MV-4-11 (cell line): ENCODE measurements at regions not wholly inside any gene's neighbourhood (a gene's known extent, or its start where the extent isn't known, plus 50 kb on each side); places are given as distances from the start of the nearest gene placed in this dataset.

Experiments used
- DNase-seq: peaks from one replicate; lab custom pipeline; 2025; lab: John Stamatoyannopoulos, UW

DNA sequence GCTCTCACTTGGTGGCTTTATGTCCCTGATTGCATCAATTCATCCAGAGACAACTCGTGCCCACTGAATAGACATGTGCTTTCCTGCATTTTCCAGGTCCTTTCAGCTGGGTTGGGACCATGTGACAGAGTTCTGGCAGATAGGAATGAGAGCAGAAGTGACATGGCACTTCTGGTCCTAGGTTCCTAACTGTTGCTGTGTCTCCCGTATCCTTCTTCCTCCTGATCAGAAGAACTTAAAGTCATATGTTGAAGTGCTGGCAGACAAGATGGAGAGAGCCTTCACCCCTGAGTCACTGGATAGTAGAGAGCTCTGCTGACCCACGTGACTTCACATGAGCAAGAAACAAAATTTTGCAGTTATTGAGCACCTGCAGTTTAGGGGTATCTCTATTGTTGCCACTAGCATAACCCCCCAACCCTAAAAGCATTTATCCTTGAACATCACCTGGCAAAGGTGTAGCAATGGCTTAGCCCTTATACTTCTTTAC lies 80.0 kb downstream of the NREP start:
- no peak for DNase-seq

DNA sequence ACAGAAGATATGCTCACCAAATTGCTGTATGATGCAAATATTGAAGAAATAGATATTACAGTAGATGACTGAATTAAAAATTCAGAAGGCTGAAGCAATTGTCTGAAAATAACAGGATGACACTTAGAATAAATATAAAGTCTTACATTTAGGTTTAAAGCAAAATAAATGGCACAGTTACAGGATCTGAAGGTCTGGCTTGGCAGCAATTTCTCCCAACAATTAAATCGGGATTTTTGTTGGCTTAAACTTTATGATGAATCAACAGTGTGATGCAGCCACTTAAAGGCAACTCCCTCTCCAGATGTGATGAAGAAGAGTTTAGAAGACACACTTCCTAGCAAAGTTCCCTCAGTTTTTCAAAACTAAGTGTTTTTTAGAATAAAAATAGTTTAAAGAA lies 80.5 kb downstream of the NREP start:
- DNase-seq = no peak

DNA sequence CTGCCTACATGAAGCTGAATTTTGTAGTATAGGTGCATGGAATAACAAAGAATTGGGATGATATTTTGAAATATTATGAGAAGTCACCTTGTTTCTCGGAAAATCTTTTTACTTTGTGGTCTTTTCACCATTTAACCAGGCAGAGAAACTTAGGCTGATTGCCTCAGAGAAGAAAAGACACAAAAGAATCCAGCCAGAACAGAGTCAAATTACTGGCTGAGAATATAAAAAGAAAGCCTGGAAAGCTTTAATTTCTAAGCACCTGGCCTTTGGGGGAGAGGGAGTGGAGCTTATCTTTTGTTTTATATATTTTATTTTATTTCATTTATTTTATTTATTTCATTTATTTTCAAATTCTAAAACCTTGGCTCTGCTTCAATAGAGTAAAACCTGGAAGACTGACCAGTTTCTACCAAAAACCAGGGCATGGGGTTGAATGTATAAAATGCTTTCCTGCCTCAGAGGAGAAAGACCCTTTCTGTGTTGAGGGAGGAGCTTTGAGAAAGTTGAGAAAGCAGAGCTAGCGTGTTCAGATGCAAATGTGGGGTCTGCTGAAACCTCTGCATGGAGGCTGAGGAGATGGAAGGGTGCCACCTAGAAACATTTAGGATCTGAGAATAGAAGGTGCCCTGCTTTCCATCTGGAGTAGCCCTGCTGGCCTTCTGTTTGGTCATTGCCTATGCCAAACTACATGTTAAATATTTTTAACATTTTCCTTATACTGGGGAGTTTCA lies 81.6 kb downstream of the NREP start:
- no peak for DNase-seq

DNA sequence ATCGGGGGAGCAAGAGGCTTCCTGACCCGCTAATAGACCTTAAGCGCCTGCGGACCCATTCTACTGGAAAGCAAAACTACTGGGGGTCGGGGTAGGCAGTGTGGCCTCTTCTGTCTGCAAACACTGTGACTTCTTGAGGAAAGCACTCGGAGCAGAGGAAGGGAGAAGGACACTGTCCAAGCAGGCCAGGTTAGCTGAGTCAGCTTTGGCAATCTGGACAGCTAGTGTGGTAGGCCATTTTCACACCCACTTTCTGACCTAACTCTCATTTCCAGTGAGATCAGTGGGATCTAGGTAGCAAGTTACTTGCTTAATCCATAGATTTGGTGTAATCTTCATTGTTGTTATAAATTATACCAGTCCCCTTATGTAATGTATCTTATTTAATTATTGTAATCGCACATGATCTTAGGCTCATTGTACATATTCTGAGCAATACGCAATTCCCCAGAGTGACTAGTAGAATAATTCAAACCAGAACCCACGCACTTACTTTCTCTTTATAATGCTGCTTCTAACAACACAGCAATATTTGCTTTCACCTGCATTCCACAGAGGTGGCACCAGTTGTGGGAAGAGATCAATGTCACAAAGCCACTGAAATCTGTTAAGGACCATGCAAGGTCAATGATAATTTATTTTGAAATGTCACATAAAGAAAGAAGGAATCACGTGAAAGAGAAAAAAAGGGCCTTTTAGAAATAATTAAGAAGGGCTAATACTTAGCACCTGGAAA lies 82.9 kb downstream of the NREP start:
- DNase-seq = no peak

DNA sequence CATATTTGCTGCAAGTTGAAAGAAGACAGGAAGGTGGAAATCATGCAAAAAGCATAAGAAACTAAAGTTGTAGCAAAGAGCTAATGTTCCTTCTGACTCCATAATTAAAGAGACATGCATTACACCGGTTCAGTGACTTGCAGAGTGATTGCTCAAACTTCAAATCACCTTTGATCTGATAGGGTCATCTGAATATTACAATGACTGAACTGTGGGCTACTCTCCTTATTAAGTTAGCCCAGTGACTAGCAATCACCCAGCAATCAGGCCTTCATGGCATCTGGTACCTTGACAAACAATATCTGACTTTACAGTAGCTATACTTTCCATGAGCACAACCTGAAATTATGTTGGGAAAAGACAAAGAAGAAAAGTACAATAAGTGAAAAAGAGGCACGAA lies 84.9 kb downstream of the NREP start:
- DNase-seq = no peak

DNA sequence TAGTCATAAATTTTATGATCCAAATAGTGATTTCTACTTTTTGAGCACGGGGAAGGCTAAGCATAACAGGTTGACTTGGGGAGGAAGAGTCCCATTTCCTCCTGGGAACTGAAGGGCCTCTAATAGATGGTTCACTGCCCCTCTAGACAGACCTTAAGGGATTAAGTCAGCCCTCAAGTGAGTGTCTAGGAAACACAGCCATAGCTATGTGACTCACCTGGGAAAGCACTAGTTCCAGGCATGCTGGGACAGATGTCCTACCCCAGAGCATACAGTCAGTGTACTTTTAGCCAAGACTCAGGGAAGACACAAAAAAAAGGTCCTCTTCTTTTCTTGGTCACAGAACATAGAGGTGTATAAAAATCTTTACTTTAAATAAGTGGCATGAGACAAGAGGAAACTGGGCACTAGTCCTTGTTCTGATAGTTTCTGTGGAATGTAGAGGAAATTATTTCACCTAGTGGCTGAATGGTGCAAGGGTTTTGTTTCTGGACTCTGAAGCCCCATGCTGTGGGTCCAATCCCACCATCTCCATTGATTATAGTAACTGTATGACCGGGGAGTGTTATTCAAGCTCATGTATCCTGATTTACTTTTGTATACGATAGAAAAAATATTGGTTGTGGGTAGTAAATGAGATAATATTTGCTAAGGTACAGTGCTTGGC lies 86.0 kb downstream of the NREP start:
- no peak for DNase-seq

DNA sequence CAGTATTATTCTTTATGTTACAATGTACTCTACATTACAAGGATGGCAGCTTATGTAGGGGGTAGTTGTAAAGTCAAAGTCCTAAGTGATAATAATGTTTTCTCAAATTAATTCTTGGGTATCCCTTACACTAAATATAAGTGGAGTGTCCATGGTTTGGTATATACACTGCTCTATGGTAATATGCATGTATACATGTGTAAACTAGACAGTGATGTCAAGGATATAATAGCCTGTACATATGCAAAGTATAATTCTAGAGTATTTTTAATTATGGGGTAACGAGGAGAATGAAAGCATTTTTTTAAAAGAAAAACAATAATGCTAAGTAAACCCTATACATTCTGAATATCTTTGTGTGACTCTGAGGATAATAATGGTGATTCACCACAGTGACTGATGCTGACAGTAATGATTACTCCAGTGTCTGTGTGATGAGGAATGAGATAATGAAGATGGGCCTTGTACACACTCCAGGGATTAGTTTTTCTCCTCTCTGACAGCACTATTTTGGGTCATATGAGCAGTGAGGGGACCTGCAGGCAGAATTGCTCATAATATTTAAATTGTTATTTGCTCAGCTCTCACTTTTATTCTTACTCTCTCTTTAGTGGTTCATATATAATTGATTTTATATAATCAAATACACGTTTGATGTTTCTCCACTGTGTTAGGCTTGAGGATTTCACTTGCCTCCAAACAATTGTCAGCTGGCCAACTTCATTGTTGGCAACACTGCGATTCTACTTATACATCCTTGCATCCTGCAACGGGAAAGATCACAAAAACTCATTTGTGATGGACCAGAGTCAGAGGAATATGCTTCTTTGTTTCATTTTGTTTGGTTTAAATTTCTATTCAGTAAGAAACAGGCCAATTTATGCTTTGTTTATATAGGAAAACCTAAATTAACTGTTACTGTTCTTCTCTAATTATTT lies 88.2 kb downstream of the NREP start:
- no peak for DNase-seq

DNA sequence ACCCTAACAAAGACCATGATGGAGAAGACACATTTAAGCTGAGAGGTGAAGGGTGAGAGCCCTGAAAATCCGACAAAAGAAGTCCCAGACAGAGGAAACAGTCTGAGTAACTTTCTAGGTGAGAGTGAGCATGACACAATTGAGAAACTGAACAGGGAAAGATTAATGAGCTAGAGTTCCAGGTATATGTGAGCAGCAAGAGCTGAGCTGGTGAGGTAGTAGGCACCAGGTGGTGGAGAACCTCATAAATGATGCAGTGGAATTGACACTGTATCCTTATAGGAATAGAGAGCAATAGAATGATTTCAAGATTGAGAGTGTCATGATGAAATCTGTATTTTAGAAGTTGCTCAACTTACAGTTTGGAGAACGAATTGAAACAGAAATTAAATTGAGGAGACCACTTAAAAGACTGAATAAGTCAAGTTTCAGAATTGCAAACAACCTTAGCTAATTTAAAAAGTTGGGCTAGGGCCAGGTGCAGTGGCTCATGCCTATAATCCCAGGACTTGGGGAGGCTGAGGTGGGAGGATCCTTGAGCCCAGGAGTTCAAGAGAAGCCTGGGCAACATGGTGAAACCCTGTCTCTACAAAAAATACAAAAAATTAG lies 89.8 kb downstream of the NREP start:
- DNase-seq = no peak

DNA sequence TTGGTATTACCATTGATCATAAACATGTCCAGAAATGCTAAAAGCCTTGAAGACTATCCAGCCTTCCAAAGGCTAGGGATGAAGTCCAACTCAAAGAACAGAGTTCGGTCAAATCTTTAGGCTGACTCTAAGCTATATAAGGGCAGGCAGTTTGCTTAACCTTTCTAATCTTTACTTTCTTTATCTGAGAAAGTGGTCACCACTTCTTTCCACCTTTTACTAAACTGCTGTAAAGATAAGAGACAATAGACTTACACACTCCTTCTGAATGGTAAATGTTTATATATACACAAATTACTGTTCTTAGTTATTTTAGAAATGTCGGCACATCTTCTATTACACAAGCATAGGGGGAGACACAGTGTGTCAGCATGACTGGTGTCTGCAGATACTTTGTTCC lies 100.4 kb downstream of the NREP start:
- peak; percentile 6 for DNase-seq

DNA sequence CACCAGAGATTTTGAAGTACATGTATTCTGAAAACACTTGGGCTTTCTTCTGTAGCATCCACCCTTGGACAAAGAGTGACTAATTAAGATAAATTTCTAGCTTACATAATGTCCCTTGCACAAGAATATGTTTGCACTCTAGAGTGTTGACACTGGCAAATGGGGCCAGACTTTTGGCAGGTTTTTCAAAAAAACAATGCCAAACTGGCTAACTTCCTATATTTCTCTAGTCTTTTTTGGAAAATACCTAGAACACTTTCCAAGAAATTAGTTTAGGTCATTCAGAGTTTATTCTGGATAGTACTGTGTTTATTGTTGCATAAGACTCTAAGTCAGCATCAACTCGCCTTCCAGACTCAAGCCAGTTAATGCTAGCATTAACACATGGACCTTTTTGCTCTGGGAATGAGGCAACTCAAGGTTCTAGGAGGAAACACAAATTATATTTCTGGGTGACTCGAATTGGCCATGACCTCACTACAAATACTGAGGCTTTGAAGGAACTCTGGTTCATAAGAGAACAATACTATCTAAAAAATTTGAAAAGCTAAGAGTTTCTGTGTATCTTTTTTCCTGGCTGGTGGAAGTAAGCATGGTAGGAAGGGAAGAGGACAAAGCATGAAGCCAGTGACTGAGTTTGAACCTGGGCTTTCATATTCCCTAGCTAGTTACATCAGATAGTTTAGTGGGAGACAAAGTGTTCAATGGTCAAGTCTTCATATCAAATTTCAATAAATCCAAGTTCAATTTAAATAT lies 101.6 kb downstream of the NREP start:
- peak; percentile 47 for DNase-seq

DNA sequence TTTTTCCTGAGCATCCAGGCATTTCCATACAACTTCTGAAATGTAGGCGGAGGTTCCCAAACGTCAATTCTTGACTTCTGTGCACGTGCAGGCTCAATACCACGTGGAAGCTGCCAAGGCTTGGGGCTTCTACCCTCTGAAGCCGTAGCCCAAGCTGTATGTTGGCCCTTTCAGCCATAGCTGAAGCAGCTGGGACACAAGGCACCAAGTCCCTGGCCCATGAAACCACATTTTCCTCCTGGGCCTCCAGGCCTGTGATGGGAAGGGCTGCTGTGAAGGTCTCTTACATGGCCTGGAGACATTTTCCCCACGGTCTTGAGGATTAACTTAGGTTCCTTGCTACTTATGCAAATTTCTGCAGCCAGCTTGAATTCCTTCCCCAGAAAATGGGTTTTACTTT lies 103.6 kb downstream of the NREP start:
- no peak for DNase-seq

DNA sequence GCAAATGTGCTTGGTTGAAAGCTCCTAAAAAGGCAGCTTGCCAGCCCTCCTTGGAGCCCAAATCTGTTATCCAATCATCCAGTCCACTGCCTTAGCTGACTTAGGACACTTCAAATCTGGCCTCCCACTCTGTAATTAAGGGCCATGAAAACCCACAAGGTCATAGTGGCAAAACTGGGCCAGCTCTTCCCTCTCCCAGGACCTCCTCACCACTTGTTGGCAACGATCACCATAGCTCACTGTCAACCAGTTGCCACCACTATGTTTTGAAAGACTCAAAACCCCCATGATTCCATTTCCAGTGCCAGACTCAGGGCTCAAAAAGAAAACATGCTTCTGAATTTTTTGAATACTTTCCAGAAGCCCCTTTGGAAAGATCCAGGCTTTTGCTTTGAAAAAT lies 107.5 kb downstream of the NREP start:
- no peak for DNase-seq

DNA sequence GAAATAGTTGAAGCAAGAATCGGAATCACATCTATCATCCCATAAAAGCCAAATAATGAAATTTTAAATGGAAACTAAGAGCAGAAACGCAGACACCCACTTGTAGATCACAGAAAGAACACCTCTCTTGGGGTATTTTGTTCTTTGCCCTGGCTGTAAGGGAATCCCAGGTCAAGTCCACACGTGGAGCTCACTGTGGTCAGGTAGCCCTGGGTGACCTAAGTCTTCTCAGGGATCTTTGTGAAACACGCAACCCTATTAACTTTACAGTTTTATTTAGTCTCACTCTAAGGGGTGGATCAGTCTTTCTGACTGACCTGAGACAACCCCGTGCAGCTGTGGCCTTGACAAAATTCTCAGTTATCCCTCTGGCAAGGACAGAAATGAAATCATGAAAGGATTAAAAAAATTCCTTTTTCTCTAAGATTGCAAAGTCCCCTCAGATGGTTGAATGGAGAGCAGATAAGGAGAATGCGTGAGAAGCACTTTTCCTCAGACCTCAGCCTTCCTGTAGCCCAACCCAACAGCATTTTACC lies 111.6 kb downstream of the NREP start:
- DNase-seq = no peak

DNA sequence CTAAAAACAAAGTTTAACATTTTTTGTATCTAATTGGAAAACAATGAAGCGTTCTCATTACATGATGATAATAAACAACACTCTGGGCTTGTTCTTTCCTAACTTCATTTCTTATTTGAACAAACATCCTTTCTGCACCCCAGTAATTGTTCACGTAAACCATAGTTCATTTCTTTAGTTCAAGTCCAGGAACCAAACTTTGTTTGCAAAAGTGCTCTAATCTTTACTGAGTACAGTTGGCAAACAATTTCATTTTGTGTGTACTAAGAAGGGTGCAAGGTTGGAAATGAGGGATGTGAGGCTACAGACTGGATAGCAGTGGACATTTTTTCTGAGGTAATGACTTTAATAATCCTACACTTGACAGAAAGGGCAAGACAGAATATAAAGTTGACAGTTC lies 113.5 kb downstream of the NREP start:
- no peak for DNase-seq

DNA sequence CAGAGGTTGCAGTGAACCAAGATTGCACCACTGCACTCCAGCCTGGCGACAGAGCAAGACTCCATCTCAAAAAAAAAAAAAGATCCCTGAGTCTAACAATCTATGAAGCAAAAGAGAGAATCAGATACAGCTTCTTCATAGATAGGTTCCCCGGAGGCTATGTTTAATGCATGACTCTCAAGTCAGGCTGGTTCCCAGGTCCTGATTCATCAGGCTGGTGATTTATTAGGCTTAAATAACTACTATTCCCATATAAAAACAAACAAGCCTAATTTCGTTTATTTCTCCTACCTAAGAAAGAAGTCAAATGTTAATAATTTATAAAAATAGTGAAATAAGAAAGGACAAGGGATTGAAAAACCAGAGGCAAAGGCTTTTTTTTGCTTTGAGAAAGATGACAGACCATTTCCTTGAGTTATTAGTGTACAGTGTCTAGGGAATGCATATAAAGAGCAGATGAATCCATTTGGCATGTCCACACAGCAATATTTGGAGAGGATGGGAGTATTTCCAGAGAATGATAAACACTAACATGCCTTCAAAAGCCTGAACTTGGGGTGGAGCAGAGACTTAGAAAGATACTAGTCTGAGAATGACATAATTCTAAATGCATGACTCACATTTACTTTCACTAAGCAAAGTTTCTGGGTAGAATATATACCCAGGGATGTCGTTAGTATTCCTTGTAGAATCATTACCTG lies 115.3 kb downstream of the NREP start:
- DNase-seq = no peak

DNA sequence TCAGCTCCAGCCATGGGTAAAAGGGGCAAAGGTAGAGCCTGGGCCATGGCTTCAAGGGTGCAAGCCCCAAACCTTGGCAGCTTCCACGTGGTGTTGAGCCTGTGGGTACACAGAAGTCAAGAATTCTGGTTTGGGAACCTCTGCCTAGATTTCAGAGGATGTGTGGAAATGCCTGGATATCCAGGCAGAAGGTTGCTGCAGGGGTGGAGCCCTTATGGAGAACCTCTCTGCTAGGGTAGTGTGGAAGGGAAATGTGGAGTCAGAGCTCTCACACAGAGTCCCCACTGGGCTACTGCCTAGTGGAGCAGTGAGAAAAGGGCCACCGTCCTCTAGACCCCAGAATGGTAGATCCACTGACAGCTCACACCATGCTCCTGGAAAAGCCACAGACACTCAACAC lies 117.1 kb downstream of the NREP start:
- DNase-seq = no peak

DNA sequence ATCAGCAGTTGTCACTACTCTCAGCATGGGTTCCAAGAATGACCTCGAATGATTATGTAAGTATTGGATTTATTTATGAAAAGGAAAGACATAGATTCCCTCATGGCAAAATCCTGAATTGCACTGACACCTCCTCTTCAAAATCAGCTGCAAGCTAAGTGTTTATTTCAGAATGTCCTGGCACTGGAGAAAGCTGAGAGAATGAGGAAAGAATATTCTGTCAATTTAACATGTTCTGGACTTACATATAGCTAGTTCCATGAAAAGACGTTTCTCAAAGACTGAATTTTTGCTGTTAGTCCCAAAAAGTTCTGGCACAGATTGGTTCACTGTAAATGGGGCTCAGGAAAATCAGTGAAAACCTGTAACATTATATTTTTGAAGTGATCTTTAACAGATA lies 120.3 kb downstream of the NREP start:
- no peak for DNase-seq

DNA sequence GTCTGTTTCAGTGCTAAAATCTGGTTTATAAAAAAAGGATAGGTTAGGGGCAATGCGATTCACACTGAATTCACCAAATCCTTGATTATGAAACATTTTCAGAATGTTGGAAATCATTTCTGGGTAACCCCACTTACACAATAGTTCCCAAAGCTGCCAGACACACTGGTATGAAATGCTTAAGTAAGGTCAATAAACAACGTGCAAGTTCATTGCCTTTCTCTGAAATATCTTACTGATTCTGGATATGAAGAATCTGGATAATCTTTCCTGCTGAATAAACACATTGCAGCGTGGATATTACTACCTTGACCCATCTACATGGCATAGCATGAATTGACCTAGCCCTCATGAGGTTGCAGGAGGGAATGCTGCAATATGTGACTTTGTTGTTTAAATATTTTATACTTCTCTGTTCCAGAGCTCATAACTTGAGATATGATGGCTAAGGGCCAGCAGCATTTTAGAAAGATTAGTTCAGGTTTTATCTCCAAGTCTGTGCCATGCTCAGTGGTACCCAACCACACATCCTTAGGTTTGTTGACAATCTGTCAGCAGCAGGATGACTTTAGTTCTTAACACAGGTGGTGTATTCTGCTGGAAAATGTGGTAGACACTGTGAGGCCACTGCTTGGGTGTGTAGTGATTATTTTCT lies 121.0 kb downstream of the NREP start:
- no peak for DNase-seq

DNA sequence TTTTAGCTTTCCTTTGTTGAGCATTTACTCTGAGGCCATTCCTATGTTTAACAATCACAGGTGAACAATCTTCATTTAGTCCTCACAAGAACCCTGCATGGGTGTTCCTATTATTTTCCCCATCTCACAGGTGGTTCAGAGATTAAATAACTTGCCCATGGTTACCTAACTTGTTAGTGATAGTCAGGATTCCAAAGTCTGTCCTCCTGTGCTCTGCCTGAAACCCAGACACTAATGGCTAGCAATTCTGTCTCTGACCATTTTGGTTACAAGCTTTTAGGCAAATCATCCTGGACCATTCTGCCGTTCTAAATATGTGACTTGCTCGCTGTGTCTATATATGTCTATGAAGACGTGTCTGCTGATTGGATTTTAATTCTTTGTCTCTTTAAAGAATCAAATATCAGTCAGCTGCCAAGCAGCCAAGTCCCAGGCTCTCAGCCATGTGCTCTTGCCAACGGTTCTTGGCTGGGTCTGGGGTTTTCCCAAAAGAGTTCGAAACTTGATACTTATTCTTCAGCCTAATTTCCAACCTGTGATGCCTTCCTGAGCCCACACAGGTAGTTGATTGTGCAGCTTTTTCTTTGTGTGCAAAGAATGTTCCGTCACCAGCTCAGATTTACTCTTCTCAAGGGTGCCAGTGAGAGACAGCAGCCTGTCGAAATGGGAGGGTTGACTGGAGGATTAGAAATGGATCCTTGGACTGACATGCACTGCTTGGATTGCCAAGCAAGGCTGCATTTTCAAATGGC lies 121.7 kb downstream of the NREP start:
- DNase-seq = no peak
